Breast epithelium (tissue), 4 donors: ENCODE measurements at regions not wholly inside any gene's neighbourhood (a gene's known extent, or its start where the extent isn't known, plus 50 kb on each side); places are given as distances from the start of the nearest gene placed in this dataset.

Experiments used
- DNase-seq, 2 donors: peaks; one replicate each; pipeline ENCODE4 v3.0.0-alpha.2; 2019; ENCODE audit warnings: low spot score in 2 of 2
- H3K27ac ChIP-seq, 2 donors: fragments of 200-600 bp; sonication (generic) in 1 of 2; one replicate each; pipeline ENCODE4 v1.5.1; 2016 to 2019; ENCODE audit warnings: mild to moderate bottlenecking in 1 of 2
- H3K27me3 ChIP-seq, 2 donors: fragments of 200-600 bp; sonication (generic) in 1 of 2; one replicate each; pipeline versions ENCODE4 v1.5.1 to v1.6.0; 2017 to 2019; ENCODE audit warnings: control low read depth in 1 of 2, mild to moderate bottlenecking in 1 of 2
- H3K36me3 ChIP-seq: fragments of 200-600 bp; one replicate; pipeline ENCODE4 v1.5.1; 2019
- H3K4me1 ChIP-seq, 2 donors: fragments of 200-600 bp; sonication (generic); one replicate each; pipeline ENCODE4 v1.5.1; 2016 to 2019; ENCODE audit warnings: control low read depth in 1 of 2
- H3K4me3 ChIP-seq, 3 donors: fragments of 200-600 bp; sonication (generic); 1 replicate in 2 of 3; 2 replicates in 1 of 3; pipeline ENCODE4 v1.5.1; 2016 to 2019; ENCODE audit warnings: mild to moderate bottlenecking in 3 of 3, moderate library complexity in 2 of 3
- H3K9me3 ChIP-seq, 2 donors: fragments of 200-600 bp; sonication (generic) in 1 of 2; one replicate each; pipeline ENCODE4 v1.5.1; 2016 to 2019; ENCODE audit warnings: control low read depth in 1 of 2
- CTCF ChIP-seq, 3 donors: fragments of 450-650 bp; IDR thresholded peaks; one replicate each; pipeline ENCODE4 v1.5.1; 2016 to 2017; ENCODE audit warnings: antibody characterized with exemption in 3 of 3, mild to moderate bottlenecking in 3 of 3, moderate library complexity in 3 of 3
- POLR2A ChIP-seq: fragments of 450-650 bp; IDR thresholded peaks from one replicate; pipeline ENCODE4 v1.6.1; 2016; ENCODE audit warnings: antibody characterized with exemption, mild to moderate bottlenecking, moderate library complexity
- POLR2AphosphoS5 ChIP-seq, 3 donors: sonication (generic); formaldehyde crosslinking; IDR thresholded peaks; one replicate each; pipeline ENCODE4 v1.6.1; 2017; ENCODE audit warnings: antibody characterized with exemption in 3 of 3
- intact Hi-C: fragments of 100-400 bp; cut with DNase I; formaldehyde crosslinking; loops from one replicate; pipeline ENCODE4 v1.15.1; 2023; ENCODE audit warnings: low total_unique reads

DNA sequence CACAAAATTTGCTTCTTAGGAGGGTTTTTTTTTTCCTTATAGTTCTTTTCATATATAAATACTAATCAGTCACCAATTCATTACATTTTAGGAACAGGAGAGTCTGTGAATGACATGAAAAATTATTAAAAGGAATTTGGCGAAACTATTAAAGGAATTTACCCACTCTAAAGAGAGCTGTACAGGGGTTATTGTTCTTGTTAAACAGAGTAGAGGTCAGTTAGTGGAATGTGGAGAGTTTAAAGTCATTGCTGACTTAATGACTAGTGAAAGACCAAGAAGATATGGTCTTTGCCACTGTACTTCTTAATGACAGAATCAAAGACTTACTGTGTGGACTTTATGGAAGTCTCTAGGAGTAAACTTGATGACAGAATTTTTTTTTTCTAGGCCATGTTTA is 333.6 kb upstream of the C2CD4B start:
- no peak overlapping the region for H3K27ac ChIP-seq

DNA sequence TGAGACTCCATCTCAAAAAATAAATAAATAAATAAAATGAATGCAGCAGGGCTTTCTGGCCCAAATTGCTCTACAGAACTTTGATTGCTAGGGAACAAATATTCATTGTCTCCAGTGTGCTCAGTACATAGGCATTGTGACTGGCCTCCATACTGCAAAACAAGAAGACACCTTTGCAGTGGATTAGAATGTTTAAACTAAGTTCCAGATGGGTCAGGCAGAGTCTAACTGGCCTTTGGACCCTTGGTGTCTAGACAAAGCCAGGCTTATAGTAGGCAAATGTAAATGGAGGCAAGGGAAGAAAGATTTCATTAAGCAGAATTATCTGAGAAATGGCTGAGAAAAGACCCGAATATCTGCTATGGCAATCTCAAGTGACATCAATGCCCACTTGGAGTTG is 335.2 kb upstream of the C2CD4B start:
- DNase-seq = no peak
- Histone ChIP-seq H3K27me3 (no peaks in the 10 kb centered on the region), H3K4me1 (no peaks in the 10 kb centered on the region), H3K36me3 (no peaks in the 10 kb centered on the region), H3K9me3 (no peaks in the 10 kb centered on the region), H3K27ac (peak overlapping the region; percentile 4 to 38), H3K4me3 (no peak overlapping the region)
- TF ChIP-seq POLR2AphosphoS5 (IDR thresholded peaks at IDR 0.05) = no peak
- no peak for TF ChIP-seq CTCF (IDR thresholded peaks at IDR 0.05)
- no peak for TF ChIP-seq POLR2A
- intact Hi-C loops = no loop called here

More for the DNA sequence above, 333.6 kb upstream of the C2CD4B start:
- intact Hi-C loops = no loop called here
- H3K9me3 ChIP-seq = no peaks in the 10 kb centered on the region
- no peak overlapping the region for H3K4me3 ChIP-seq
- TF ChIP-seq POLR2A (no peak), CTCF (IDR thresholded peaks at IDR 0.05) (no peak), POLR2AphosphoS5 (IDR thresholded peaks at IDR 0.05) (no peak)
- no peak for DNase-seq
- H3K36me3 ChIP-seq = no peaks in the 10 kb centered on the region
- H3K4me1 ChIP-seq = no peaks in the 10 kb centered on the region
- no peaks in the 10 kb centered on the region for H3K27me3 ChIP-seq

GRCh38 chr15:62502451-62502850 is 337.4 kb upstream of the C2CD4B start:
- H3K36me3 ChIP-seq = no peaks in the 10 kb centered on the region
- H3K27me3 ChIP-seq = no peaks in the 10 kb centered on the region
- H3K27ac ChIP-seq = peak overlapping the region in 1 of 2 donors; percentile 54
- no peak for DNase-seq
- no peak overlapping the region for H3K4me3 ChIP-seq
- no peak for TF ChIP-seq POLR2A
- no peak for TF ChIP-seq CTCF (IDR thresholded peaks at IDR 0.05)
- TF ChIP-seq POLR2AphosphoS5 (IDR thresholded peaks at IDR 0.05) = no peak
- intact Hi-C loops = no loop called here
- H3K9me3 ChIP-seq = no peaks in the 10 kb centered on the region
- H3K4me1 ChIP-seq = peaks cover 6 to 7% of the 10 kb centered on the region in 2 donors

DNA sequence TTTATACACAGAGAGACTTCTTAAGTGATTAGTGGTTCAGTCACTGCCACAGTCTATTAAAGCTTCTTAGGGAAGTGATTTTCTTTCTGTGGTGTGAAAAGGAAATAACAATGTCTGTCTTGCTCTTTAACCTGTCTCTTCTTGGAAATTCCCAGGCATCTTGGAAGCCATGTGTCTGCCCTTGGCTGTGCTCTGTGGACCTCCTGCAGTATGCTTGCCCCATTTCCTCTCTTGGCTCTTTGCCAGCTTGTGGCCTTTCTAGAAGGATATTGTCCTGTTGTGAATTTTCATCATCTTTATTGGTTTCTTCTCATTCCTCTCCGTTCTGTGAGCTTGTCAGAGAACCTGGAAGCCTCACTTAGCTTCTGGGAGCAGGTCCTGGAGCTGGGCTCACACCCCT is 338.4 kb upstream of the C2CD4B start:
- peaks cover 6 to 7% of the 10 kb centered on the region in 2 donors for H3K4me1 ChIP-seq
- H3K36me3 ChIP-seq = no peaks in the 10 kb centered on the region
- H3K9me3 ChIP-seq = no peaks in the 10 kb centered on the region
- no peaks in the 10 kb centered on the region for H3K27me3 ChIP-seq
- intact Hi-C loops = no loop called here
- peak overlapping the region in 1 of 2 donors; percentile 15 for H3K27ac ChIP-seq
- DNase-seq = no peak
- TF ChIP-seq CTCF (IDR thresholded peaks at IDR 0.05) (no peak), POLR2A (no peak), POLR2AphosphoS5 (IDR thresholded peaks at IDR 0.05) (no peak)
- H3K4me3 ChIP-seq = no peak overlapping the region

DNA sequence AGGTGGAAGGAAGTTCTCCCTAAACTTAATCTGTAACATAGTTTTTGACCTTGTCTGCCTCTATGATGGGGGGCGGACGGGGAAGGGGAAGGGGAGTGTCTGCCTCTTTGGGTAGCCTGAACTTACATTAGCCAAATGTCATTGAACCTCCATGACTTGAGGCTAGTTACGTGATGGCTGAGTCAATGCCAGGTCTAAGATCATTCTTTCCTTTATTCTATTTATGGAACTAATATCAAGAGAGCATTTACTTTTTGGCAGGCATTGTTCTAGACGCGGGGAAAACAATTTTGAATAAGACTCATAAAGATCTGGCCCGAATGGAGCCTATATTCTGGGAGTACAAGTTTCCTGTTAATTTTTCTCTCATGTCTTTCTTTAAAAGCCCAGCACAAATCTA is 340.7 kb upstream of the C2CD4B start:
- H3K4me1 ChIP-seq = peaks cover 6 to 7% of the 10 kb centered on the region in 2 donors
- no peak for TF ChIP-seq POLR2A
- no peak for TF ChIP-seq POLR2AphosphoS5 (IDR thresholded peaks at IDR 0.05)
- no peak for TF ChIP-seq CTCF (IDR thresholded peaks at IDR 0.05)
- intact Hi-C loops = no loop called here
- no peaks in the 10 kb centered on the region for H3K9me3 ChIP-seq
- H3K4me3 ChIP-seq = no peak overlapping the region
- H3K27me3 ChIP-seq = no peaks in the 10 kb centered on the region
- DNase-seq = no peak
- no peaks in the 10 kb centered on the region for H3K36me3 ChIP-seq
- peak overlapping the region; percentile 20 to 59 for H3K27ac ChIP-seq
